ENCODE measurements at regions not wholly inside any gene's neighbourhood (a gene's known extent, or its start where the extent isn't known, plus 50 kb on each side); places are given as distances from the start of the nearest gene placed in this dataset.

DNA sequence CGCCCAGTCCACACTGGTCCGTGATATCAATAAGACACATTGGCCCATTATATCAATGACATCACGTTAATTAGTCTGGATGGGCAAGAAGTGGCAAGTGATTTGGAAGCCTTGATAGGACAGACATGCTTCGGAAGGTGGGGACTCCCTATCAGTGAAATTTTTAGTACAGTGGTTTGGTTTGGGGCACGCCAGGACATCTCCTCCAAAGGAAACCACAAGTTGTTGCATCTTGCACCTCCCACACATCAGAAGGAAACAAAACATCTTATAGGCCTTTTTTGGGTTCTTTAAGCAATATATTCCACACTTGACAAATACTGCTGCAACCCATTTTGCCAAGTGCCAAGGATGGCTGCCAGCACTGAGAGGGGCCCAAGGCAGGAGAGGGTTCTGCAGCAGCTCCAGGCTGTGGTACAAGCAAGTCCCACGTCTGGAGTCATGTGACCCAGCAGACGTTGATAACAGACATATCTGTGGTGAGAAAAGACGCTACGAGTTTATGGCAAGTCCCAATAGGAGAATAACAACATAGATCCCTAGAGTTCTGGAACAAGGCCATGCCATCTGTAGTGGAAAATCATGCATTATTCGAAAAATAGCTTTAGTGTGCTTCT, 95.3 kb upstream of the DISP3 start:
- TF ChIP-seq CTCF (IDR thresholded peaks at IDR 0.05; ENCODE audit: low read length) (no peak), EZH2 (IDR thresholded peaks at IDR 0.05; ENCODE audit: borderline replicate concordance, low read length) (no peak)

Data from OCI-LY1 (cell line).